ENCODE measurements at regions not wholly inside any gene's neighbourhood (a gene's known extent, or its start where the extent isn't known, plus 50 kb on each side); places are given as distances from the start of the nearest gene placed in this dataset.

DNA sequence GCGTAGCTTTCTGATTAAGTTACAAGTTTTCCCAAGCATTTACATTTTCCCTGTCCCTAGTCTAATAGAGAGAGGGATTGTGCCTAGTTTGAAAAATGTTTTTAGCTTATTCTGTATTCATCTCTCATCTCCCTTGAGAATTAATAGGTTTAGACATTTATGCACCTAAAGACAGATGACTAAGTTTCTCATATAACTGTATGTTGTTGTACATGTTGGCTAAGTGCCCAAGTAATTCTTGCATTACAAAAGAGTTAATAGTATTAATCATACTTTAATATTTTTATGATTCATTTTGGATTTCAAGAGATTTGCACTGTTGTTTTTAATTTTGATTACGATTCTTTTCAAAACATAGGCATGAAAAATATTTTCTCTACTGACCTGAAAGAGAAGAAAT lies 109.0 kb upstream of the TBL1XR1 start:
- no peak for DNase-seq

DNA sequence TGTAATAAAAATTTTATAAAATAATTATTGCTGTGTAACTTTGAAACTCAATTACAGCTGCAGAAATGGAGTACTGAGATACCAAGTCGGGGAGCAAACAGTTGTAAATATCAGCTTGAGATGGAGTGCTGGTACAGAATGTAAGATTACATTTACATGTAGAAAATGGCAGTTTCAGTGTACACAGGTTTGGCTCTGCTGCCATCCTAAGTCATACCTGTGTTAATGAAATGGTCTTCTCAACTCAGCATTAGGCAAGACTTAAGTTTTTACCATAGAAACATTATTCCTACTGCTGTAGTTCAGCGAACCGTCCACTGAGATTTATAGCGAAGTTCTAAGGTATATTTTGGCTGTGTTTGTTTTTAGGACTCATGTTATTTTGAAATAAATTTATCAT lies 110.1 kb upstream of the TBL1XR1 start:
- no peak for DNase-seq

DNA sequence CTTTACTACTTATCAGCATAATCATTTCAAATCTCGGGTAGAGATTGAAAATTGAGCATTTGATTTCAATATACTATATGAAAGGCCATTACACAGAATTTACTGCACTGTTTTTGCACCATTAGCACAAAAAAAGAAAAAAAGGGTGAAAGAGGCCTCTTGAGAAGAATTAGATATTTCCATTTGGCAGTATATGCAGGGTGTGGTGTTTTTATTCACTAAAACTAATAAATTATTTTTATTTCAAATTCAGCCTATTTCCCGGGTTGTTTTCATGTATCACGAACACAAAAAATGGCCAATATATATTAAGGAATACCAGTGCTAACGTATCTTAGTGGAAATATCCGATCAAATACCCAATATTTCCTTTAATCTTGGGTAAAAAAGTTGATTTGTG lies 110.5 kb upstream of the TBL1XR1 start:
- DNase-seq: no peak

DNA sequence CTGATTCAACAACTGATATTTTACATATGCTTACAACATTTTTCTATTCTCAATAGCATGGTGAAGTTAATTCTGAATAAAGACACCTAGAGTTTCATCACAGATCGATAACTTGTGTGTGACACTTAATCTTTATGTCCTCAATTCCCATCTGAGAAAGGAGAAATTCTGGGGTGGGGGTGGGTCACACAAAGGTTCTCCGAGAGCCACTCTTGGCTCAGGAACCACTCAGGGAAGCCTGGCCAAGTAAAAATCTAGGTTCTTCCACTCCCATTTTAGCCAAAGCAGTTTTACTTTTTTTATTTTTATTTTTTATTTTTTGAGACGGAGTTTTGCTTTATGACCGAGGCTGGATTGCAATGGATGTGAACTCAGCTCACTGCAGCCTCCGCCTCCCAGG lies 111.0 kb upstream of the TBL1XR1 start:
- no peak for DNase-seq

DNA sequence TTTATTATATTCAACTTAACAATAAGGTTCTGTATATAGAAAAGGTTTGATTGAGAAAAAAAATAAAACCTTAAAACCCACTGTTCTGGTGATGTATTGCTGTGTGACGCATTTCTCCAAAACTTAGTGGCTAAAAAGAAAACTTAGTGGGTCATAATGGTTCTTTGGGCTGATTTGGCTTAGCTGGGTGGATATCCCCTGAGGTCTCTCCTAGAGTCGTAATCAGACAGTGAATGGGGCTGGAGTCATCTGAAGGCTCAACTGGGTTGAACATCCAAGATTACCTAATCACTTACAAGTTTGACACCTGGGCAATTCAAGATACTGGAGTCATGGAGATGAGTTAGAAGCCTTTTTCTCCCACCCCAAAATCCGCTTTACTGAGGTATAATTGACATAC lies 111.6 kb upstream of the TBL1XR1 start:
- no peak for DNase-seq

DNA sequence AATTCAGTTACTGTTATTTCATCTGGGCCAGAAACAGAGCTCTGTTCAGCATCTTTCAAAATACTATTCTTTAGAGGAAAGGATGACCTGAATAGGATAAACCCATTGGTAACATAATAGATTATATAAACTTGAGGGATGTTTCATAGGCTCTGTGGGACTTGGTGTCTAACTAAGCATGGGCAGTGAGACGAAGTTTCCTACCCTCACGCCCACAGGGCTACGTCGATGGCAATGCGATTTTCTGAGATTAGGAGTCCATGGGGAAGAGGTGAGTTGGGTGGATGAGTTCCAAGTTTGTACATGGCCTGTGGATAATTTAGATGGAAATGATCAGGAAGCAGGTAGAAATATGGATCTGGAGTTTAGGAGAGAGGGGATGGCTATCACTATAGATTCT lies 115.2 kb upstream of the TBL1XR1 start:
- DNase-seq: no peak

DNA sequence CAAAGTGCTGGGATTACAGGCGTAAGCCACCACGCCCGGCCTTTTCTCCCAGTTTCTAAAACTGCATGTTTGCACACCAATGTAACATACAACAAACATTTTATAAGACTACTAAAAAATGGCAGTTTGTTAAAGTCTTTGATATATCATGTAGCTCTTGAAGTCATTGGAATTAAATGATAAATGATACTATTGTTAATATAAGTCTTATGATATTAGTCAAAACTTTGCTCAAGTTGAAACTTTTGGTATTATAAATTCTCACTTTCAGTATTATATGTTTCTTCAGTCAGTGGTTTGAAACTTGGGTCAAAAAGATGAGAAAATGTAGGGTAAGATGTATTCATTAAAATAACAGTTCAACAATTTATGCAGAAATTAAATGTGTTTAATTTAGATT lies 117.6 kb upstream of the TBL1XR1 start:
- DNase-seq: no peak

DNA sequence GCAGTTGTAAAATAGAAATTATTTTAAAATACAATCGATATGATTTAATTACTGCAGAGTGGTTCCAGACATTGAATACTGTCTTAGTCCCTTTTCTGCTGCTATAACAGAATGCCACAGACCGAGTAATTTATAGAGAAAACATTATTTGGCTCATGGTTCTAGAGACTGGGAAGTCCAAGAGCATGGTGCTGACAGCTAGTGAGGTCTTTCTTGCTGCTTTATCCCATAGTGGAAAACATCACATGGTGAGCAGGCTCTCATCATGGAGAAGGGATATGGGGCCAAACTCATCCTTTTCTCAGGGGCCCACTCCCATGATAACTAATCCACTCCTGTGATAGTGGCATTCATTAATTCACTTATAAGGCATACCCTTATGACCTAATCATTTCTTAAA lies 120.0 kb upstream of the TBL1XR1 start:
- no peak for DNase-seq

DNA sequence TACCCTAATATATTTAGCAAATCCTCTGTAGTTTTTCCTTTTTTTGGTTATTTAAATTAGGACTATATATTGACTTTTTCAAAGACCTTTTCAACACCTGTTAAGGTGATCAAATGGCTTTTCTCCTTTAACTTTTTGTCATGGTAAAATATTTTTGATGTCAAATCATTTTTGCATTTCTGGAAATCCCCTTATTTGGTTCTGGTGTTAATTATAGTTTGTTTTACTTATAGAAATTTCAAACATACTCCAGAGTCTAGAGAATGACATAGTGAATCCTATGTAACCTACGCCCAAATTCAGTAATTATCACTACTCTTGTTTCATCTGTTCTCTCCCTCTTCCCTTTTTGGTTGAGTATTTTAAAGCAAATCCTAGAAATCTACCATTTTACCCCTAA lies 121.3 kb upstream of the TBL1XR1 start:
- DNase-seq: no peak

DNA sequence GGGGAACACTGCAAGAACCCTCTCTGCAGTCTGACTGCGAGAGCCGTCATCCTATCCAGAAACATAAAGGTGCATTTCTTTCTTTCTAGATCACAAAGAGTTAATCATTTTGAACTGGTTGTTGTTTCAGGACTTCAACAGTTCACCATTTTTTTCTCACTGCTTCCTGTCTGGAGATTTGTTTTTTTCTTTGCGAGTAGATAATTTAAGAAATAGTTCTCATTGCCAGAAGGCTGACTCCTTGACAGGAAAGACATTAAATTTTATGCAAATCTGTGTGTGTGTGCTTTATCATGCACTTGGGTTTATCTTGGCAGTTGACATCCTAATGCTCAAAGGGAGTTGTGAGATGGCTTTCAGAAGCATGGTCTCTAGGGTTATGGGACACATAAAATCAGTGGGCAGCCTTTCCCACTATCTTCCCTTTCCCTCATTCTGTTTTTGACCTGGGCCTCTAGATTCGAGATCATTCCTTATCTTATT lies 123.5 kb upstream of the TBL1XR1 start:
- DNase-seq: peak in 1 of 2 donors; percentile 85

DNA sequence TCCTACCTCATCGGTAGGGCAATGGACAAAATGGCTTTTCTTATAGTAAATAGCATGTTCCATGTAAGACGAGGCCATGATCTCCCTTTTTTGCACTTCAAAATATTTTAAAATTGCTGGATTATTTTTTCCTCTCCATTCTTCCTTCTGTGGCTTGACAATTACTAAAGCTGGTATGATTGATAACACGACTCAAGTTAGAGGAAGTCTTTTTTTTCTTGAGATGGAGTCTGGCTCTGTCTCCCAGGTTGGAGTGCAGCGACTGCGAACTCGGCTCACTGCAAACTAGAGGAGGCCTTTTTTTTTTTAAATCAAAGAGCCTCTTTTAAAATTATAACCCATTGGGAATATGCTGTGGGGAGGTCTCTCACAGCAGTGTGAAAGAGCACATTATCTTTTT lies 124.5 kb upstream of the TBL1XR1 start:
- peak in 1 of 2 donors; percentile 40 for DNase-seq

DNA sequence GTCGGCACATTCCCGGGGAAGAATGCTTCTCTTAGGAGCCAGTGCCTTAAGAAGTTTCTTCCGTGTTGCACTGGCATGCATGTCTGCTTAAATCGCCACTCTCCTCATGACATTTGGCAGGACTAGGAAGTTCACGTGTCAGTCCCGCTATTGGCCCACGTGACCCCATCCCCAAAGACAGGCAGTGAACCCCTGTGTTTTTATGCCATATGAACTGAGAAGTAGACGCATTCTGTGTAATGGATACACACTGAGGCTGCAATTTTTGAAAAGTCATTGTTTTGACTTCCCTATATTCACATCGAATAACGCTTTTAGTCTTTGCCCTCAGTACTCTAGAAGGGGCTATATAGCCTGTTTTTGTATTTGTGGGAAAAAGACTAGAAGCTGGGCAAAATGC lies 125.6 kb upstream of the TBL1XR1 start:
- DNase-seq: no peak

DNA sequence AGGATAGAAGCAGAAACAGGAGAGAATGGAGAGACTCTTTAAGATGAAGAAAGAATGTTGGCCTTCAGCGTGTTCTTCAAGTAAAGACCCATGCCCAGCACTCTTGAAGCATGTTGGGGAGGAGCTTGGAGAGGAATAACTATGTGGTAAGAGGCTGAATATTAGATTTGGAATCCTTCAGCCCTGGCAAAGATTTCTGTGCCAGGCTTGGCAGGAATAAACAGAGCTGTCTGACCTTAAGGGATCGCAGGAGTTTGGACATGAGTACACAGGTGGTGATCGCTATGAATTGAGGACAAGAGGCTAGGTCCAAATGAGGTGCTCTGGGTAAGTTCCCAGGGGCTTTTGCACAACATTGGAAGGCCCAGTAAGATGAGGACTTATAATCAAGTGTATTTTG lies 132.6 kb upstream of the TBL1XR1 start:
- no peak for DNase-seq

DNA sequence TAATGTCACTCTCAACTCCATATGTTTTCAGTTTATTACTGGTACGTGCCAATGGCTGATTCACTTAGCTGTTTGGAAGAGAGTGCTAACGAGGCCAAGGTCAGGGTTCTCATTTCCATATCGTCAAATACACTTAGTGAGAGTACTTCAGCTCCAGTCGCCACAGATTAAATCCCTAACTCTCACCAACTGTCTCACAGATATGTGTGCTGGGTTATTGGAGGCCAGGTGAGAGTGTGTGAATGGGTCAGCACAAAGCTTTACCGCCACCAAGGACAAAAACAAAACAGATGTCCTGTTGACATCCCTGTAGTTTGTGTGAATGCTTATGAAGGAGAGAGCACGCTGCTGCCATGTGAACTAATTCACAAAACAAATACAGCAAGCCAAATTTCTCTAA lies 133.5 kb upstream of the TBL1XR1 start:
- DNase-seq: no peak

DNA sequence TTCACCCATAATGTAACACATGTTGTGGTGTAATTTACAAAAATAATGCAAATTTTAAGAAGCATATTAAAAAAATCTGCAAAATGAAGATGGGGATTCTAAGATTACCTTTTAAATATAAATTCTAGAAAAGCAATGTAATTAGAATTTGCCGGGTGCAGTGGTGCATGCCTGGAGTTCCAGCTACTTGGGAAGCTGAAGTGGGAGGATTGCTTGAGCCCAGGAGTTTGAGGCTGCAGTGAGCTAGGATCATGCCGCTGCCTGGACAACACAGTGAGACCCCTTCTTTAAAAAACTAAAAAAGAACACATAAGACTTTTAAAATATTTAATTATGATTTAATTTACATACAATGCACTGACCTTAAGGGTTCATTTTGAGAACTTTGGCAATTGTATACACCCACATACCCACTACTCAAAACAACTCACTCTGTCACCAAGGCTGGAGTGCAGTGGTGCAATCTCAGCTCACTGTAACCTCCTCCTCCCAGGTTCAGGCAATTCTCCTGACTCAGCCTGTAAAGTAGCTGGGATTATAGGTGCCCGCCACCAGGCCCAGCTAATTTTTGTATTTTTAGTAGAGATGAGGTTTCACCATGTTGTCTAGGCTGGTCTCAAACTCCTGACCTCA lies 134.0 kb upstream of the TBL1XR1 start:
- DNase-seq: no peak

DNA sequence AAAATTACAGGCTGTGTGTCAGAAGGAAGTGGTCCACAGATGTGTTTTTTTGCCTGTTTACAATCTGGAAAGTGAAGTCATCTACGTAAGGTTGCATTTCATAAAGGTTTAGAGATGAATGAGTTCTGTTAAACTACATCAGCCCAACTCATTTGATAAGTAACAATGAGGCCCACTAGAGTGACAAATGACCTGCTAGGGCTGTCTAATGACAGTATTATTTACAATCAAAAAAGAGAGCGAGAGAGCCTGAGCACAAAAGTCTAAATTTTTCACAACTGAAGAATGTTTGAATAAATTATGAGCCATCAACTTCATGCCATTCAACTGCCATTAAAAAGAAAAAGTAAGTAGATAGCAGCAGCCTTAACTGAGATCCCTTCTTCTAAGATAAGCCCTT lies 135.7 kb upstream of the TBL1XR1 start:
- no peak for DNase-seq

DNA sequence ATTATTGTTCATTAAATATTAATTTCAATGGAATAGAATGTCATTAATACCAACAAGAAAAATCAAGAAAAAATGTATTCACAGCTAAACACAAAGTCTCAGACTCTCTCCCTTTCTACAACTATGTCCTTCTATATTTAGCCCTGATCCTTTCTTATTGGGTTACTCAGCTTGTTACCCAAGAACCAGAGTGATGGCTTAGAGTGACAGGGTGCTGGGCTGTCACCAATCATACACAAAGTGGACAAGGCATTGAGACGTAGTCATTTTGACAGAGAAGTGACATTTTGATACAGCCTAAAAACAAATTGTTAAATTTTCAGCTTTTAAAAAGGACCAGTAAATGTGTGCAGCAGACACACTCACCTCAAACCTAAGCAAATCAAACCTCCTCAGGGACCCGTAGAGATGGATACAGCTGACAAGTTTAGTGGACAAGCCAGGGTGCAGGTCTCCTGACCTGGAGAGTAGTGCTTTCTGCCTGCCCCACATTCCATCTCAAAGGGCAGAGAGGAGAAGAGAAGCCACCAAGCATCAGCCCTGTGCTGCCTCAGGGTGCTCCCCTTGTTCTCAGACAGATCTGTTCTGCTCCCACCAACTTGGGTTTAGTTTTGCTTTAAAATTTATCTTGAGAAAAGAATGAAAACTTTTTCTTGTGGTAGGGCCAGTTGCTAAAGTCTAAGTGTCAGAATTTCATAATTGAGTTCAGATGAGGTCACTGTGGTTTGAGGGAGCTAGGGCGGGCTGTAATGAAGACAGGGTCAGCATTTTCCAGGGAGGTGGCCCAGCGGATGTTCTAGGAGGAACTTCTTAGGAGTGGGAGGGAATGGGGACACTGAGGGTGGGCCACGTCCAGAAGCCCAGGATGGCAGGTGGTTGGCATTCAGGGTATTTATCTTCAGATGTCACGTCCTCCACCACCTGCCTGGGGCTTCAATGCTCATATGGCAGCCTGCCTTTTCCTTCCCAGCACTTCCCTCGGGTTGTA lies 136.5 kb upstream of the TBL1XR1 start:
- peak; percentile 25 to 45 for DNase-seq

DNA sequence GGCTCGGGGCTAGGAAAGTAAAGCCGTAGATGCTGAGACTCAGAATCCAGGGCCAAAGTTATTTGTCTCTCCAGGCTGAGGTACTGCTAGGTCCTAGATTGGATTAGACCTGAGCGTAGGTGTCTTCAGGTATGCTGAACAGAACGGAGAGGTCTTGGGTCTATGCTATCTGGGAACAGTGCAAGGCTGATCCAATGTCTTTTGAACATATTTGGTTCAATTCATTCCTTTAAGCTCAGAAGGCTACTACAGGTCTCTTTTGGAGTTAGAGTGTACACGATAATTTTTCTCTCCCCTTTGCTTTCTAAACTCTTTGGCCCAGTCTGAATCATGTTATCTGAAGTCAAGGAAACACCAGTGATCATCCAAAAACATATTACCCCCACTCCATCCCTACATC lies 137.5 kb upstream of the TBL1XR1 start:
- no peak for DNase-seq

DNA sequence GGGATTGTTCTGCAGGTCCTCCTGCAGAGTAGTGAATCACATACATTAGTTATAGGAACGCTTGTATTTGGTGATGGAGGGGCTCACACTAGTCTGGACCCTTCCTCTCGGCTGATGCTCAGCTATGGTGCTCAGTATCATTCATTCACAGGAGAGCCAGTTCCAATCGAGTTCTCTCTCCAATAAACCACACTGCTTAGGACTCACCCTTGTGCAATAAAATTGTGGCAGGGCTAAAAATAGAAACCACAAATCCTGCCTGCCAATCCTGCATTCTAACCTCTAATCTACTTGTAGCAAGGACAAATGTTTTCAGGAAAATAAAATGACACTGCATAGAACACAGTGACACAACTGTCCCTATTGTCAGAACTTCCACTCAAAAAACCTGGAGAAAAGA lies 138.4 kb upstream of the TBL1XR1 start:
- DNase-seq: no peak

DNA sequence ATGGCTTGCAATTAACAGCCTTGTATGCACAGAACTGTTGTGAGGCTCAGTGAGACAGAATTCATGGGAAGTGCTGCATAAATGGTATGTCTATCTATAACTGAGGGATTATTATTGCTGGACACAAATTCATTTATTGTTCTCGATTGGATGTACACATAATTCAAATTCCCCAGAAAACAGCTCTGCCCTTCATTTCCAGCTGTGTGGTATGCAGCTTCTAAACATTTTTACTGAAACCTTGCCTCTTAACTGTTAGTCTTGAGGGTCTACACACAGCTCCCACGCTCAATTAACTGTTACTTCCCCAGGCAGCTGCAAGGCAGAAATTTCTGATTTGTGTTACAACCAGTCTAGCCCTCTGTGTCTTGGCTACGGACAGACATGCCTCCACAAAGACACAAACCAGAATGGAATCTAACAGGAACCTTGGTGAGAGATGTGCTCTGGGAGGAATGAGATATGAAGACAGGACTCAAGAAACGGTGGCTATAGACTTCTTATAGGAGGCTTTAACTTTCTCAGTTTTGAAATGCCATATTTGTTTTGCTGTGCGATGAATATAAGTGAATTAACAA lies 139.7 kb upstream of the TBL1XR1 start:
- no peak for DNase-seq

DNA sequence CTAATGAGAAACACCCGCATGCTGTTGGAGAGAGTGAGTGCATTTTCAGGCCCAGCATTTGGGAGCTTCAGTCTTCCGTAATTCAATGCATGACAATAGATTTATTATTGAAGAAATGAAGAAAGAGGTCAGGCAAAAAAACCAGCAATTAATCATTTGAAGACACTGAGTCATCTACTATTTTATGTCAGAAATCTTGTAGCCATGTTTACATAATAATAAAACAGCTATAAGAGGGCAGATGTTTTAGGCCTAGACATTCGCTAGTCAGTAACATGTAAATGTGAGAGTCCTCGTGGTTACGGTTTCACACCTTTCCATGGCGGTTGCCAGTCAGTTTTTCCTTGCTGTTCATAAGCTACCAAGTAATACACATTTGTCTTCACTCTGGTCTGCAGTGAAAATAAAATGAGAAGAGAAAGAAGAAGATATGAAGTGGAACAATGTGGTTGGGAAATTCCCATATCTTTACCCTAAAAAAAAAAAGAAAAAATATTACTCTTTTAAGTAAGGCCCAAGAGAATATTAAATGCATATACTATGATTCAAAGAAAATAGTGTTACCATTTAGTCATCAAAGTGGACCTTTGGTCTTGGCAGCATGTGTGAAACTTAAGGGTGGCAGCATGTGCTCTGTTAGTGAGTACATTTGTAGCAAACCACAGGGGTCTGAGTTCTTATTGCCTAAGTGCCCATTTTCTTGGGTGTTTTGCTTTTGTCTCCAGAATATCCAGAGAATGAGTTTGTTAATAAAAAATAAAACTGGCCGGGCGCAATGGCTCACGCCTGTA lies 140.5 kb upstream of the TBL1XR1 start:
- DNase-seq: no peak

DNA sequence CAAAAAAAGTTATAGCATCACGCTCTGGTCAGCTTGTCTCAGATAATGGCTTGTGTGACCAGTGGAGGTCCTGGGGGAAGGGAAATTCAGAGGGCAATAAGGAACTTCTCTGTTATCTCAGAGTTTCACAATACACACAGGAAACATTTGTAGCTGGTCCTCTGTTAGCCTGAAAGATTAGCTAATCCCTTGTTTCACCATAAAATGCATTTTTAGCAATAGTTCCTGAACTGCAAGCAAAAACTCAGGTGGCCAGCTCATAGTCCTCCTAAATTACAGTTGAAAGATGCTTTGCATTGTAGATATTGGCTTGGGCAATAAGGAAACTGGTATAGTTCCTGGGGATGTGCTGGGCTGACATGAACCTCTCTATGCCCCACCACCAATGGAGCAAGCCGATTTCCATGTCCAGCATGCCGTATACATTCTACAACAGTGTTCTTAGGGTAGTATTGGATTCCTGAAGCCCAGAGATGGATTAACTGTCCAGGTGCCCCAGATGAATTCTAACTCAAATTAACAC lies 141.5 kb upstream of the TBL1XR1 start:
- DNase-seq: peak in 1 of 2 donors; percentile 52

DNA sequence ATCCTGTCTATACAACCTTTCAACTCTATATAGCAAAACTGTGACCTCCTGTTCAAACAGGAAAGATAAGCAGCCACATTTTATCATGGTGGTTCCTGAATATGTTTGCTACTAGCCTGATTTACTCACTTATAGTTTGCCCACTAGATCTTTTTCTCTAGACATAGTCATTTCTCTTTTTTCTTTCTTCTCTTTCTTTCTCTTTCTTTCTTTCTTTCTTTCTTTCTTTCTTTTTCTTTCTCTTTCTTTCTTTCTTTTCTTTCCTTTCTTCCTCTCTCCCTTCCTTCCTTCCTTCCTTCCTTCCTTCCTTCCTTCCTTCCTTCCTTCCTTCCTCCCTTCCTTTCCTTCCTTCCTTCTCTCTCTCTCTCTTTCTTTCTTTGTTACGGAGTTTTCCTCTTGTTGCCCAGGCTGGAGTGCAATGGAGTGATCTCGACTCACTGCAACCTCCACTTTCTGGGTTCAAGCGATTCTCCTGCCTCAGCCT lies 142.0 kb upstream of the TBL1XR1 start:
- peak in 1 of 2 donors; percentile 23 for DNase-seq
